GM18505 (cell line): ENCODE measurements at regions not wholly inside any gene's neighbourhood (a gene's known extent, or its start where the extent isn't known, plus 50 kb on each side); places are given as distances from the start of the nearest gene placed in this dataset.

Source experiments
- ATAC-seq: cut with Tn5 transposase; IDR thresholded peaks from one replicate; pipeline ENCODE4 v1.9.1; 2021; ENCODE audit not compliant: unreplicated experiment
- POLR2A ChIP-seq: IDR thresholded peaks from 4 replicates; pipeline ENCODE4 v1.6.1; 2011; ENCODE audit warnings: borderline replicate concordance; ENCODE audit not compliant: insufficient read depth, insufficient read length; ENCODE audit errors: extremely low read depth

DNA sequence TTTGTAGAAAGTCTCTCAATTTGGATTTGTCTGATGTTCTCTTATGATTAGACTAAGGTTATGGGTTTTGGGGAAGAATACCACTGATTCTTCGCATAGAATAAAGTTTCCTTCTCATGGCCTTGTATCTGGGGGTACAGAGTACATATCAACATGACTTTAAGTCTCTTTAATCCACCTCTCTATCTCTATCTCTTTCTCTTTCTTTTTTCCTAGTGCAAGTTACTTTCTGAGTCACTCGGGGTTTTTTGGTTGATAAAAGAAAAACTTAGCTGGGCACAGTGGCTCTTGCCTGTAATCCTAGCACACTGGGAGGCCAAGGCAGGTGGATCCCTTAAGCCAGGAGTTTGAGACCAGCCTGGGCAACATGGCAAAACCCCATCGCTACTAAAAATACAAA is 100.1 kb upstream of the MAP4K3 start:
- TF ChIP-seq POLR2A, result no peak
- no peak for ATAC-seq

DNA sequence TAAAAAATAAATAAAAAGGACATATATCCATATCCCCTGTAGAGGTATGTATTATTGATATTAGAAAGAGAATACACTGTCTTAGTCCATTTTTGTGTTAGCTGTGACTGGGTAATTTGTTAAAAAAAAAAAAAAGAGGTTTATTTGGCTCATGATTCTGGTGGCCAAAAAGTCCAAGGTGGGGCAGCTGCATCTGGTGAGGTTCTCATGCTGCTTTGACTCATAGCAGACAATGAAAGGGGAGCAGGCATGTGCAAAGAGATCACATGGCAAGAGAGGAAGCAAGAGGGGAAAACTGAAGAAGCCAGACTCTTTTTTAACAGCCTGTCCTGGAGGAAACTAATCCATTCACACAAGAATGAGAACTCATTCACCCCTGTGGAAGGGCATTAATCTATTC is 101.6 kb upstream of the MAP4K3 start:
- TF ChIP-seq POLR2A, result no peak

DNA sequence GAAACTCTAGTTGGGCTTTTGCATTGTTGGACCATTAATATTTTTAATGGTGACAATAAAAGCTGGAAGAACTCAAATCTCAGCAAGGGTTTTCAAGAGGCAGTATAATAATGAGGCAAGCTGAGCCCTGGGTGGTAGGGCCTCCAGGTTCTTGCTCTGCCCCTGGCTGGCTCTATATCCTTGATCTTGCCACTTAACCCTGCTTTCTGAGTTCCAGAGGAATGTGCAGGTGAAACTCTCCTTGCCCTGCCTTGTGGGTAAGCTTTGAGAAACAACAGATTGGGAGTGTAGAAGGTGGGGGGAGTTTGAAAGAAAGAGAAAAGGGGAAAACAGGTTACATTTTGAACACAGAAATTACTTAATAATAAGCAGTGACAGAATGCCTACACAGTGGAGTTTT is 103.3 kb upstream of the MAP4K3 start:
- no peak for TF ChIP-seq POLR2A
- ATAC-seq, result no peak

More for the DNA sequence above, 101.6 kb upstream of the MAP4K3 start:
- ATAC-seq, result no peak

DNA sequence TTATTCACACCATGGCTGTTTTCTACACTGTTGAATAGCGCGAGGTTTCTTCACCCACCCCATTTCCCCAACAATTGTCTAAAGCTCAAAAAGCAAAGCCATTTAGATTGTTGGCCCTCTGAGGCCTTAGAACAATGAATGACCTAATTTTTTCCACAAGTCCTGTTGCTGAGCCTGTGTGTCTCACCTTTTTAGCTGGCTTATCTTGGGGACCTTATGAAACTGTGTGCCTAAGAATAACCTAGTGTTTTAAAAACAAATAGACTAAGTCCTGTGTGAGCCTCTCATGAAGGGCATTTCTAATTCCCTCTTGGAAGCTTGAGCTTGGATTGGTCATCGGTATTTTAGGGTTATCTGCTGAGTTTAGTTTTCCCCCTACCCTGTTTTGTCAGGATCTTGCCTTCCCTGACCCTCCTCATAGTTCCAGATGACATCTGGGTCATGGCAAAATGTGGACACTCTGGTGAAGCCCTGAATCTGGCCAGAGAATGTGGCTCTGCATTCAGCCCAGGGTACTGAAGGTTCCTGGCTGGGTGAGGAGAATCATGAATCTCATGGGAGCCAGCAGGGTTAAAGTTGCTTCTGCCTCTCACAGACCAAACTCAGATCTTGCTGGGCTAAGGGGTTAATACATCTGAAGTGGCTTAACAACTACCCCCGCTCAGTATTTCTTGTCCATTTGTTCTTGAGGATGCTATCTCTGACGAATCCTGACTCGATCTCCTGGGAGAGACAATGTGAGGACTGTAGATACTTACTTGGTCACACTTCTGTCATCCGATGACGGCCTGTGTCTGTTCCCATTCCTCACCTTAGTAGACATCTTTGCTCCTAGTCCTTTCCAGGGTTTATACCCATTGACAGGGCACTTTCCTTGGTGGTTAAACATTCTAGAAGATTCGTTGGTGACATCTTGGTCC is 104.2 kb upstream of the MAP4K3 start:
- ATAC-seq, result no peak
- TF ChIP-seq POLR2A, result no peak

DNA sequence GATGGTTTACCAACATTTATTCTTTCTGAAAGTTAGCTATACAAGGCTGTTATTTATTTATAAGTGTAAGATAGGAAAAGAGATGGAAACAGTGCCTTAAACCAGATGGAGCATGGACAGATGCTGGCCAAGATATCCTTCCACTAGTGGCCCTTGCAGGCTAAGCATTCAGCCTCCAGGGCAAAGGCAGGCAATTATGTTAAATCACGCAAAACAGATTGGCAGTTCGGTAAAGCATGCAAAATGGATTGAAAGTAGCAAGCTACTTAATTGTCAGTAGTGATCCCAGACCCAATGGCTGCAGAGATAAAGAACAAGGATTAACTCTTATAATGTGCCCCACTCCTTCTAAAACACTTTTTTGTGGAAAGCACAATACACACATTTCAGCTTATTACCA is 105.4 kb upstream of the MAP4K3 start:
- no peak for ATAC-seq
- TF ChIP-seq POLR2A, result no peak

DNA sequence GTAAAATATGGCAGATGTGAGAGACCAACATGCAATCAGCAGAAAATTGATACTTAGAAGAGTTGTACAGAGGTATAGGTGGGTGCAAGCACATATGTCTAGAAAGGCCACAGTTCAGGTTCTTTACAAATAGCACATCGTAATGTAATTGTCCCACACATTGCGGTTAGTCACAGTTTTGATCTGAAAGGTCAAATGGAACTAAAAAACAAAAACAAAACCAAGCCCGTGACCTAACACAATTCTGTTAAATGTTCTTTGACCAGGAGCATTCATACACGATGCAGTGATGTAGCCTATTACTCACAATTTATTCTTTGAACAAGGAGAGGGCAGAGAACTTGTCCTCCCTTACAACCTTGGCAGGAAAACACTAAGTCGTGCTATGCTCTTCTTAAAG is 108.9 kb upstream of the MAP4K3 start:
- no peak for TF ChIP-seq POLR2A
- ATAC-seq, result no peak

DNA sequence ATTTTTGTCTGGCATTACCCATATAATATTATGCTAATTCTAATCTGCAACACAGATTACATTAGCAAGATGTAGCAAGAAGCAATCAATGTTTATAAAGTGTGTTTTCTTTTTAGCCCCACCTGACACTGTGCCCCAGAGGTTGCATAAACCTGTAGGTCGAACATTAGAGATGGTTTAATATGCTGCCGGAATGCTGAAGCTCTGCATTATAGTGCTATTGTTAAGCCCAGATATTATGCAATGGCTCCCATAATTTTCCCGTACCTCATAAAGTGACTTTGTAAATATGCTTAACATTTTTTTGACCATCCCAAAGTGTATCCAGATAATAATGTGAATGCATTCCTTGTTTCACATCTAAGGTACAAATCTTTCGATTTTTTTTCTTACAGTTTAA is 109.3 kb upstream of the MAP4K3 start:
- no peak for TF ChIP-seq POLR2A
- ATAC-seq, result no peak

DNA sequence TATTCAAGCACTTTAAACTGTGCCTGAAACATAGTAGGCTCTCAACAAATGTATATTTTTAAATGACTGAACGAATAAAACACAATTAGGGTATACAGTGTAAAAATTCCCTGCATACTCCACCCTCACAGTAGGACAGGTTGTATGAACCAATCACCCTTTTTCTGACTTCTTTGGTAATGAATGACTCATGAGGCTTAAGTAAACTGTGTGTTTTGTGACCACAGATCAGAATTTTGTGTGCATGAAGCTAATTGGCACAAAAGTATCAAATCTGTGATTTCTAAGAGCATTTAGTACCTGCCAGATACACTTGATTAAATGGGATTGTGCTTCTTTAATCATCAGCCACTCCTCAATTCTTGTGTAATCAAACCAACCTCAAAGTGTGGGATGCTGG is 109.9 kb upstream of the MAP4K3 start:
- no peak for ATAC-seq
- no peak for TF ChIP-seq POLR2A

DNA sequence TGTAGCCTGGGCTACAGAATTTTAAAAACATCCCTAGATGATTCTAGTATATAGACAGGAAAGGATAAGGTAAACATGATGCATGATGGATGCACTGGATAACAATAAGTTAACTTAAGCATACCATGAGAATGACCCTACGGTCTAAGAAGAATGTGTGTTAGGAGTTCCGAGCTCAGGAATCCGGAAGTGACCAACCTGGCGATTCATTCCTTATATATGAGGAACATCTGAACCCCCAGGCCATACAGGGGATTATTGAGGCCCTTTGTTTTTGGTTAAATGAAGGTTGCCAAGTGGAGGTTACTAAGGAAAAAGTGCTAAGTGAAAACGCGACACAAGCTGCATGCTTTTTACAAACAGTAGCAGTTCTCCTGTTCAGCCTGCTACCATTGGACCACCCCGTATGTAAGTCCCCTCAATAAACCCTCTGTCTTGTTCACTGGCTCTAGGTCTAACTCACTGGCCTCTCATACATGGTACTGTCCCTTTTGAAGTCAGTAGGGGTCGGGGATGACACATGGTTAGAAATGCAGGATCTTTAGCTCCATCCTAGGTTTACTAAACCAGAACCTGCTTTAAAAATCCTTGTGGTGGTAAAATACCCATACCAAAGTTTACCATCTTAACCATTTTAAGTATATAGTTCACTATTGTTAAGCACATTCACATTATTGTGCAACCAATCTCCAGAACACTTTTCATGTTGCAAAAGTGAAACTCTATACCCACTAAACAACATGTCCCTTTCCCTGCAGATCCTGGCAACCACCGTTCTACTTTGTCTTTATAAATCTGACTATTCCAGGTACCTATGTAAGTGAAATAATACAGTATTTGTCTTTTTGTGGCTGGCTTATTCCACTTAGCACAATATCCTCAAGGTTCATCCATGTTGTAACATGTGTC is 111.0 kb upstream of the MAP4K3 start:
- ATAC-seq, result no peak
- TF ChIP-seq POLR2A, result no peak

DNA sequence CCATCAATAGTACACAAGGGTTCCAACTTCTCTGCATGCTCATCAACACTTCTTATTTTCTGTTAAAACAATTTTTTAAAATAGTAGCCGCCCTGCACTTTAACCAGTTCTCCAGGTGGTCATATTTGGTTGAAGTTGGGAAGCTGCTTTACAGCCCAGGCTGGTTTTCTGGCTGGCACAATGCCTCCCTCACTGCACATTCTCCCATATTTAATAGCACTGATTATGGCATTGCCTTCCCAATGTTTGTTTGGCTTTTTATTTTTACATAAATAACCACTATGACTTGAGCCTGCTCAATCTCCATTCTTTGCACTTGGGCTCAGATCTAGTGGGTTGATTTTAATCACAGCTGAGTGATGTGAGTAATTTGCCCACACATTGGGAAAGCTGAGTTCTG is 111.9 kb upstream of the MAP4K3 start:
- no peak for TF ChIP-seq POLR2A
- ATAC-seq, result no peak

DNA sequence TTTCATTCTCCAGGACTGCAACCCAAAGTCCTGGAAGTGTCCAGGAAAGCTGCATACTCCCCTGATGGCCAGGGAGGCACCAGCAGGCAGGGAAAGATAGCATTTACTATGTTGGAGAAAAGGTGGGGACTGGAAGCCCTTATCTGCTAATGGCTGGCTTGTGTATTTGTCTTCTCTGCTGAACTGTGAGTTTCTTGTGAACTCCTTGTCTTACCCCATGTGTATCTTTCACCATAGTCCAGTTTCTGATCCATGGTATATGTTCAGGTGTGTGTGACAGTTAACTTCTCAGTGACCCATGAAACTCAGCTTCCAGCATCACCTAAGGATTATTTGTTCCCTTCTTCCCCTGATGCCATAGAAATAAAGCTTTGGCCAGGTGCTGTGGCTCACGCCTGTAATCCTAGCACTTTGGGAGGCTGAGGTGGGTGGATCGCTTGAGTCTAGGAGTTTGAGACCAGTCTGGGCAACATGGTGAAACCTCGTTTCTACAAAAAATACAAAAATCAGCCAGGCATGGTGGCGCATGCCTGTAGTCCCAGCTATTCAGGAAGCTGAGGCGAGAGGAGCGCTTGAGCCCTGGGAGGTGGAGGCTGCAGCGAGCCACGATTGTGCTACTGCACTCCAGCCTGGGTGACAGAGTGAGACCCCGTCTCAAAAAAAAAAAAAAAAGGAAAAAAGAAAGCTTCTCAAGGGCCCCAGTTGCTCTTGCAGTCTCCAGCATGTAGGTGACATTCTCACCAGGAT is 112.8 kb upstream of the MAP4K3 start:
- ATAC-seq, result no peak
- no peak for TF ChIP-seq POLR2A

DNA sequence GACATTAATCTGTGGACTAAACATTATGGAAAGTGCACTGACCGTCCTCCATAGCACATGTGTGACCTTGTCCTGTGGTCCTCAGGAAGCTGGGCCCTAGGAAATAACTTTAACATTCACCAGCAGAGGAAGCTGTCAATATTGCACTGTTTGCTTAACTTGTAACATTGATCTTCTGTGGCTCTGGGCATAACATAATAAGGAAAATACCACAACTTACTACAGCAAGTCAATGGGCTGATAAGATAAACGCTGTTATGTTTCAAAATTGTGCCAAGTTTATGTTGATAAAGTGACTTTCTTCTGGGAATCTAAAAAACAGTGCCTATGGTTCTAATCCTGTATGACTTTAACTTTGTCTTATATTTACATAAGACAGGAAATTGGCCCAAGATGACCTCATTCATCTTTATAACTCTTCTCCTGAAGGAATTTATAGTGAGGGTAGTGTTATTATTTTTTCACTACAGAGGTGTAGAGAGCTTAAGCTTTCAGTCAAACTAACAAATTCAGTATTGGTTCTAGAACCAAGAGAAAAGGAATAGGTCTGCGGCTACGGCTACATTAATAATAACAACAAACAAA is 113.7 kb upstream of the MAP4K3 start:
- no peak for ATAC-seq
- no peak for TF ChIP-seq POLR2A

DNA sequence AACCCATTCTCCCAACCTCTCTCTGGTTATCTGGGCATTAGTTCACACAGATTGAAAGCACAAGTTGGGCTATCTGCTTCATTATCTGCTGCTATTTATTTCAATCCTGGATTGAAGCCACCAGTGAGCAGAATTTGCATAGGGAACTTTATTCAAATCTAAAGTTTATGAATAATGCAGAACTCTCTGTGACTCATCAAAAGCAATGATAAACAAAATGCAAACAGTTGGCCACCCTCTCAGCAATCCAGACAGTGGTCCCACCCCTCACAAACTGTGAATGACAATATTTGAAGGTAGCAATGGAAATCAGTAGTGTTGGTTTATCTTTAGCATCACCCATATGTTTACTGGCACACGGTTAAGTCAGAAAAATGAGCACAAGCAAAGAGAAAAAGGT is 106.8 kb upstream of the TMEM178A start:
- ATAC-seq, result no peak
- TF ChIP-seq POLR2A, result no peak
